Loucy (cell line): ENCODE measurements at regions not wholly inside any gene's neighbourhood (a gene's known extent, or its start where the extent isn't known, plus 50 kb on each side); places are given as distances from the start of the nearest gene placed in this dataset.

Experiments used
- H2AFZ ChIP-seq: fragments of 200-600 bp; sonication (generic); 2 replicates; pipeline ENCODE4 v1.6.0; 2016; ENCODE audit warnings: antibody characterized with exemption, mild to moderate bottlenecking, low read length, moderate library complexity
- H3F3A ChIP-seq: fragments of 200-600 bp; 2 replicates; pipeline ENCODE4 v1.6.0; 2016; ENCODE audit warnings: antibody characterized with exemption, low read depth, mild to moderate bottlenecking
- H3K27me3 ChIP-seq: fragments of 200-600 bp; sonication (generic); 2 replicates; pipeline ENCODE4 v1.6.1; 2014; ENCODE audit warnings: low read length, mild to moderate bottlenecking; ENCODE audit not compliant: insufficient read depth, poor library complexity, severe bottlenecking
- H3K36me3 ChIP-seq: fragments of 200-600 bp; sonication (generic); 2 replicates; pipeline ENCODE4 v1.6.1; 2016; ENCODE audit warnings: low read length; ENCODE audit not compliant: insufficient read depth
- H3K4me1 ChIP-seq: fragments of 200-600 bp; sonication (generic); 2 replicates; pipeline ENCODE4 v1.5.1; 2014; ENCODE audit warnings: low read length, mild to moderate bottlenecking; ENCODE audit not compliant: insufficient read depth, poor library complexity, severe bottlenecking
- H3K4me2 ChIP-seq: fragments of 200-600 bp; sonication (generic); 2 replicates; pipeline ENCODE4 v1.6.0; 2014; ENCODE audit warnings: antibody characterized with exemption, low read length, low read depth, mild to moderate bottlenecking; ENCODE audit not compliant: poor library complexity, severe bottlenecking
- H3K4me3 ChIP-seq: fragments of 200-600 bp; sonication (generic); 2 replicates; pipeline ENCODE4 v1.5.1; 2014; ENCODE audit warnings: low read length, mild to moderate bottlenecking, mixed read lengths; ENCODE audit not compliant: poor library complexity, severe bottlenecking
- H3K79me2 ChIP-seq: fragments of 200-600 bp; sonication (generic); 2 replicates; pipeline ENCODE4 v1.6.1; 2014; ENCODE audit warnings: low read length; ENCODE audit not compliant: insufficient read depth
- H3K9ac ChIP-seq: fragments of 200-600 bp; sonication (generic); 2 replicates; pipeline ENCODE4 v1.6.0; 2014; ENCODE audit warnings: mild to moderate bottlenecking, low read depth, low read length, moderate library complexity; ENCODE audit not compliant: poor library complexity, severe bottlenecking
- H3K9me2 ChIP-seq: fragments of 200-600 bp; sonication (generic); replicated peaks from 2 replicates; pipeline ENCODE4 v1.6.1; 2016; ENCODE audit warnings: low read depth, low read length, mixed read lengths
- H3K9me3 ChIP-seq: fragments of 200-600 bp; sonication (generic); 2 replicates; pipeline ENCODE4 v1.6.1; 2014; ENCODE audit warnings: mild to moderate bottlenecking, antibody characterized with exemption, low read length, low read depth; ENCODE audit not compliant: insufficient read depth
- H4K20me1 ChIP-seq: fragments of 200-600 bp; sonication (generic); 2 replicates; pipeline ENCODE4 v1.6.0; 2014; ENCODE audit warnings: antibody characterized with exemption, low read length, mild to moderate bottlenecking; ENCODE audit not compliant: insufficient read depth, poor library complexity, severe bottlenecking
- EZH2phosphoT487 ChIP-seq: fragments of 200-600 bp; IDR thresholded peaks from 2 replicates; pipeline ENCODE4 v1.6.1; 2018; ENCODE audit warnings: antibody characterized with exemption, mild to moderate bottlenecking, moderate library complexity, borderline replicate concordance
- TF ChIP-seq, protein P1 (sequence below): fragments of 200-600 bp; sonication (generic); conservative IDR thresholded peaks from 2 replicates; pipeline ENCODE4 v1.5.1; 2014; ENCODE audit warnings: mild to moderate bottlenecking, antibody characterized with exemption, low read length

DNA sequence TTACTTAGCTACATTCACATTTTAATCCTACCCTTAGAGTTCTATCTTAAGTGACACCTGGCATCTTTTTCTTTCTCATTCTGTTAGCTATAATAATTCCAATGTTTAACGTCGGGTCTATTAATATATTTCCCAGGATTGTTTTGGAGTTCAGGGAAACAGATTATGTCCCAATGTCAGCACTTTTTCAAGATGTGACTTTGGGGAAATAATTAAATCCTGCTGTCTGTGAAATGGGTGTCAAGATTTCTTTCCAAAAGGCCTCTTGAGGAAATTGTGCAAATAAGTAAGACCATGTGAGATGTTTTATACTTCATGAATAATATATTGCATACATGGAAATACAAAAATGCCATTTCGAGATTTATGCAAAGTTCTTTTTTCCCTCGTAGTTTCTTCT lies 887.6 kb upstream of the SEL1L start:
- Histone ChIP-seq H4K20me1 (no peaks in the 10 kb centered on the region), H2AFZ (no peak overlapping the region), H3K9me3 (peaks cover 6% of the 10 kb centered on the region; the same call in 1 of the 2 replicates), H3K4me2 (no peak overlapping the region), H3K36me3 (no peaks in the 10 kb centered on the region), H3K4me3 (no peak overlapping the region), H3K9me2 (no peaks in the 10 kb centered on the region), H3K27me3 (no peaks in the 10 kb centered on the region), H3K4me1 (no peaks in the 10 kb centered on the region), H3K79me2 (no peaks in the 10 kb centered on the region), H3F3A (no peaks in the 10 kb centered on the region), H3K9ac (no peak overlapping the region)
- TF ChIP-seq, protein P1, sequence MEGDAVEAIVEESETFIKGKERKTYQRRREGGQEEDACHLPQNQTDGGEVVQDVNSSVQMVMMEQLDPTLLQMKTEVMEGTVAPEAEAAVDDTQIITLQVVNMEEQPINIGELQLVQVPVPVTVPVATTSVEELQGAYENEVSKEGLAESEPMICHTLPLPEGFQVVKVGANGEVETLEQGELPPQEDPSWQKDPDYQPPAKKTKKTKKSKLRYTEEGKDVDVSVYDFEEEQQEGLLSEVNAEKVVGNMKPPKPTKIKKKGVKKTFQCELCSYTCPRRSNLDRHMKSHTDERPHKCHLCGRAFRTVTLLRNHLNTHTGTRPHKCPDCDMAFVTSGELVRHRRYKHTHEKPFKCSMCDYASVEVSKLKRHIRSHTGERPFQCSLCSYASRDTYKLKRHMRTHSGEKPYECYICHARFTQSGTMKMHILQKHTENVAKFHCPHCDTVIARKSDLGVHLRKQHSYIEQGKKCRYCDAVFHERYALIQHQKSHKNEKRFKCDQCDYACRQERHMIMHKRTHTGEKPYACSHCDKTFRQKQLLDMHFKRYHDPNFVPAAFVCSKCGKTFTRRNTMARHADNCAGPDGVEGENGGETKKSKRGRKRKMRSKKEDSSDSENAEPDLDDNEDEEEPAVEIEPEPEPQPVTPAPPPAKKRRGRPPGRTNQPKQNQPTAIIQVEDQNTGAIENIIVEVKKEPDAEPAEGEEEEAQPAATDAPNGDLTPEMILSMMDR: no peak
- no peak for TF ChIP-seq EZH2phosphoT487

- no peaks in the 10 kb centered on the region for H3K36me3 ChIP-seq
- no peaks in the 10 kb centered on the region for H3K27me3 ChIP-seq
- peaks cover 6% of the 10 kb centered on the region; the same call in 1 of the 2 replicates for H3K9me3 ChIP-seq
- H3K9me2 ChIP-seq: no peaks in the 10 kb centered on the region
- no peaks in the 10 kb centered on the region for H3K79me2 ChIP-seq
- no peak overlapping the region for H3K4me3 ChIP-seq
- H3F3A ChIP-seq: no peaks in the 10 kb centered on the region
- no peak overlapping the region for H2AFZ ChIP-seq
- no peaks in the 10 kb centered on the region for H4K20me1 ChIP-seq
- H3K9ac ChIP-seq: no peak overlapping the region
- H3K4me1 ChIP-seq: no peaks in the 10 kb centered on the region
- no peak overlapping the region for H3K4me2 ChIP-seq
- TF ChIP-seq, protein P1: no peak
- TF ChIP-seq EZH2phosphoT487: no peak
These were observed 888.6 kb upstream of the SEL1L start for GRCh38 chr14:82422230-82422629.

DNA sequence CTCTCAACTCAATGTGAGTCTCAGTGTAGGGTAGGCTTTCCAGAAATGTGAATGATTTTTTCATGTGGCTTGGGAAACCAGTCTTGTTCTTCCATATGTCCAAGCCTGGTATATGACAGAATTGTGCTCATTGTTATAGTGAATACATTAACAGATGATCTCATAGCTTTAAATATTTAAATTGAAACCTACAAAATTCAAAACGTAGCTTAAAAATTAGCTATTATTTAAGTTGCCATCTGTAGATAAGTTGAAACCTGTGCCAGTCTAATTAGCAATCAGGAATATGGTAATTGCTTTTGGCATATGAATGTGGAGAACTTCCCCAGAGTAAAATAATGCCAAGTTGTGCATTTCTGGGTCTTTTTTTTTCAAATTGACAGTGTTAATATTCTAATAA lies 891.6 kb upstream of the SEL1L start:
- no peaks in the 10 kb centered on the region for H3K4me1 ChIP-seq
- no peaks in the 10 kb centered on the region for H3F3A ChIP-seq
- H3K9me3 ChIP-seq: no peaks in the 10 kb centered on the region
- H2AFZ ChIP-seq: no peak overlapping the region
- no peaks in the 10 kb centered on the region for H3K79me2 ChIP-seq
- H3K9ac ChIP-seq: no peak overlapping the region
- no peaks in the 10 kb centered on the region for H4K20me1 ChIP-seq
- H3K9me2 ChIP-seq: no peaks in the 10 kb centered on the region
- TF ChIP-seq, protein P1: no peak
- no peak for TF ChIP-seq EZH2phosphoT487
- H3K36me3 ChIP-seq: no peaks in the 10 kb centered on the region
- no peak overlapping the region for H3K4me3 ChIP-seq
- H3K27me3 ChIP-seq: no peaks in the 10 kb centered on the region
- H3K4me2 ChIP-seq: no peak overlapping the region
